ENCODE measurements at regions not wholly inside any gene's neighbourhood (a gene's known extent, or its start where the extent isn't known, plus 50 kb on each side); places are given as distances from the start of the nearest gene placed in this dataset.

DNA sequence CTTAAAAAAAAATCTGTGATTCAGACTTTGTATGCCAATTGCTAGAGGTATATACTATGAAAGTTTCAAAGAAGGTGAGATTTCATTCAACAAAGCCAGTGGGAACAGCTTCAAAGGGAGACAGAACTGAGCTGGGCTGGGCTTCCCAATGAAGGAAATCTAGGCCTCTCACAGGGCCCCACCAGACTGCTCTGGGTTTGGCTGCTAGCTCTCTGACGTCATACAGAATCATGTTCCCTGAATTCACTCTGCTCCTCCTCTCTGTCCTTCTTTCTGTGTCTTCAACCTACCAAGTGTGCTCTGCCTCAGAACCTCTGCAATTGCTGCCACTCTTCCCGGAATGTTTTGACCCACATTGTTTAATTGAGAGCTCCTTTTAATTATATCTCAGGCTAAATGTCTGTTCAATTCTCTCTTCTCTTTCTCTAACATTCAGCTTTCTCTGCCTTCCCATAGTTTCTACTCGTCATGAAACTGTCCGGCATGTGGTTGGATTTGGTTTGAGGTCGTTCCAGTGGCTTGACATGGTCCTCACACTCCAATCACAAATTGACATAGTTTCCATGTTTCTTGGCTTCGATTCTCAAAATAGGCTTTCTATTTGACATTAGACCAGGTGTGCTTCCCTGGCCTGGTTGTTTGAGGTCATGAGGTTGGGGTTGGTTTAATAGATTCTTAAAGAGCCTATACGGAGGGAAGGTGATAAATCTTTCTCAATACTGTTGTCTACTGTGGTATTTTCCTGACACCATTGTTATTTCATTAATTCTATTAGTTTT lies 282.1 kb upstream of the EMCN start:
- DNase-seq = no peak

DNA sequence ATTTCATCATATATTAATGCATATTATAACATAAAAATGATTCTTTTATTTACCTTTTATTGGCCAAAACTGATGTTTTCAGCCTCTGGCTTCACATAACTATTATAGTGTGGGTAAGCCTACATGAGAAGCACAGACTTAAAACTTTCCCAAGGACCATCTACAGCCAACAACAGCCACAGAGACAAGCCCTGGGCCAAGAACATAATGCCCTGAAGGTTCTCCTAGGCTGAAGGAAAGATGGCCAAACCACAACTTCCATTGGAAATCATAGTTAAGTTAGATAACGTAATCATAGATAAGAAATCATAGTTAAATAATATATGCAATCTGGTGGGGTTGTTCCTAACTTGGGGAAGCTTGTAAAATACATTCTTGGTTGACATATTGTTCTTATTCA lies 280.0 kb upstream of the EMCN start:
- no peak for DNase-seq

DNA sequence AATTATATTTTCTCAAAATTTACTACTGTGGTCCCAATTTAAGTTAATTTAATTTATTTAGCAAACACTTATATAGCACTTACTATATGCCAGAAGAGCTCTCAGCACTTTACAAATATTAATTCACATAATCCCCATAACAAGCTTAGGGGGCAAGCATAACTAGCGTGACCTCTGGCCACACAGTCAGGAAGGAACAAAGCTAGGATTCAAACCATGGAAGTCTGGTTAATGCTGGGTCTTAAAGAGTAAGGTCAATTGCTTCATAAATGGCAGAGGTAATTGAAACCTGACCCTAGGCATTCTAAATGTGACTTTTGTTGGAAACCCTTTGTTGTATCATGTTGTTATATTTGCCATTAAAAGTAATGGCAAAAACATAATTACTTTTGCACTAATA lies 279.5 kb upstream of the EMCN start:
- DNase-seq = no peak

DNA sequence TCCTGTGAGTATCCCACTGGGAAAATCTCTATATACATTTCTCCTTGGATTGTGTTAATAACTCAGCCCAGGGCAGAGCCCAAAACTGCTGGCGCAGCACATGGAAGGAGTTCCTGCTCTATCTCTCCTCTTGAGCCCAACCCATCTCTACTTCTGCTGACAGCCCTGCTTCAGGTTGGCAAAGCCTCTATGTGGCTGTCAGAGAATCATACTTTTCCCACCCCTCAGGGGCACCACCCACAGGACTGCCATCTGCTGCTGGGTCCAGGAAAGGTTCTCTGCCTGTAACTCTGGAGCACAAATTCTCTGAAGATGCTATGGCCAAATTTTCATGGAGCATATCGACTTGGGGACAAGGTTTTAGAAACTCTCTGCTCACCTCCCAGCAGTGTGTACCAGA lies 278.5 kb upstream of the EMCN start:
- no peak for DNase-seq

DNA sequence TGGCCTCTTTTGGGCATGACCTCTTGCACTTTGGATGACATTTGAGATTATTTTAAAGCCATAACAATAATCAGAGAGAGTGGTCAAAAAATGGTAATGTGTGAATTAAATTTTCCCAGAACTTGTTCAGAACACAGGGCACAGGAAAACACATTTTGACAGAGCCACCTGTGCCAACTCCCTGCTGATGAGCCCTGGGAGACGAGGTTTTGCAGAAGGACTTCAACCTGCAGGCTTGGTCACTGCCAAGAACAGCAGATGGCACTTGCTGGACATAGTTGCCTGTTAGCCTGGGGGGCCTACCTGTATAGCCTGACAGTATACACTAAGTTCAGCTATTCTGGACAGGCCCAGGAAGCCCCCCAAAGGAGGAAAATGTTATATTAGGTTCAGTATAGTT lies 277.8 kb upstream of the EMCN start:
- no peak for DNase-seq

DNA sequence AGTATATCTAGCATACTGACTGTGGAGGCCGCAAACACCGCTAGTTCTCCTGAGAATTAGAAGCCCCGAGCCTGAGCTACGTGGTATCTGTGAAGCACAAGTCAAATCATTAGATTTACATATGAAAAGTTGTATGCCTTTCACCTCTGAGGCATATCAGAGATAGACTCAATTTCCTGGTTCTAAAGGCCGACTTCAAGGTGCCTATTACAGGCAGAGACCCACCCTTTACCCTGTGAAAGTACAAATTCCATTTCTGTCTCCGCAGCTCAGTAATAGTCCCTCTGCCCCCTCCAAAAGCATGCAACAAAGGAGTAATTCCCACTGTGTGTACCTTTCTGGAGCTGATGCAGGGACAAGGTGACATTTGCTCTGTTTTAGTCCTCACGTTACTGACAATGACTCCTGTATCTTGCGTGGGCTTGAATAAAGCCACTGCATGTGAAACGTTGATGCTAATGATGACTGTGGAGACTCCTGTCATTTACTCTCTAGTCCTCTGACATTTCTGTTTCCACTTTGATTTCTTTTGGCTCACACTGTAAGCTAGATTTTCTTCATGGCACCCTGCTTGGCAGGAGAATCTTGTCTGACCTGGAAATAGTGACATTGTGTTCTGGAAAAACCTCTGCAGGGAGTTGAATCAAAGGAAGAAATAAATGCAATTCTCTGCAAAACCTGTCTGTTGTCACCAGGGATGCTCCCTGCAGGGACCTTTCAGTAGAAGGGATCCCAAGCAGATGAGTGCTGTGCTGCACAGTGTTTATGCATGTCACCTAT lies 273.2 kb upstream of the EMCN start:
- no peak for DNase-seq

DNA sequence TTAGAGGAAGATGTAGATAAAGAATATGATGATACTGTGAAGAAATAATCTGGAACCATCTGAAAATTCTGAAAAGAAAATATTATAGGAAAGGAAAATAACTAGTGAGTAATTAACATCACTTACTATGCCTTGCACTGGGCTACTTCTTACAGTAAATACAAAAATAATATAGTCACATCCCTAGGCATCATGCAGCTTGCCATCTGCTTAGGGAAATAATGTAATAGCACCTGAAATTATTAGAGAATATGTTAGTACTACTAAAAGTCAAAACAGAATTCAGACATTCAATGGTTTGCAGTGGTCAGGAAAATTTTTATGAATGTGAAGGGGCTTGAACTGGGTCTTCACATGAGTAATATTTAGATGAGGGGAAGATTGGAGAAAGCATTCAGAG lies 272.2 kb upstream of the EMCN start:
- no peak for DNase-seq

DNA sequence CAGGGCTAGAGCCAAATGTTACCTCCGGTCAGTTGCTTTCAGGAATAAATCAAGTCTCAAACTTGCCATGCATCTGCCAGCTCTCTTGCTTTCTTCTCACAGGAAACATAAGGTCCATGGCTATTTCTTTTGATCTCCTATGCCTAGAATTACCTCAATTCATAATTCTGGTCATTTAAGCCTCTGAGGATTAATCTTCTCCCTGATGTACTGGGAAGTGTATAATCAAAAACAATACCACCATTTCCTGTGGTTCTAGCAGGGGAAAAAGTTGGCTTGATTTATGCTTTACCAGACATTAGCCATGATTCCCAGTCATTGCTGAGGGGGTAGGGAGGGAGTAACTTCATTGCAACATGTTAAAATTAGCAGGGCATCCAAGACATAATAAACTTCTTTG lies 268.7 kb upstream of the EMCN start:
- DNase-seq = no peak

DNA sequence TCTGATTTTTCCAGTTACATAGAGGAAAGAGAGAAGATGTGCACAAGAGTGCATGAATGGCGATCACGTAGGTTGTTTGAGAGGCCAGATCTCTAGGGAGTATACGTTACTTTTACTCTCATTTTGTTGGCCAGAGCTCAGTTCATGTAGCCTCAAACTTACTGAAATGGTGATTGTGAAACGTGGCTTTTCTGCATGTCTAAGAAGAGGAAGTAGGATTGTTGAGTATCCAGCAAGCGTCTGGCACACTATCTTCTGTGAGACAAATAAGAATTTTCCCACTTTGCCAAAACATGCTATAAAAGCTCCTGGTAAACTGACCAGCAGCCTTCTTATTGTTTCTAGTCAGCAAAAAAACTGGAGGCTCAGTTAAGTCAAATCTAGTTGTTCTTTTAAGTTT lies 264.5 kb upstream of the EMCN start:
- peak; percentile 24 for DNase-seq

DNA sequence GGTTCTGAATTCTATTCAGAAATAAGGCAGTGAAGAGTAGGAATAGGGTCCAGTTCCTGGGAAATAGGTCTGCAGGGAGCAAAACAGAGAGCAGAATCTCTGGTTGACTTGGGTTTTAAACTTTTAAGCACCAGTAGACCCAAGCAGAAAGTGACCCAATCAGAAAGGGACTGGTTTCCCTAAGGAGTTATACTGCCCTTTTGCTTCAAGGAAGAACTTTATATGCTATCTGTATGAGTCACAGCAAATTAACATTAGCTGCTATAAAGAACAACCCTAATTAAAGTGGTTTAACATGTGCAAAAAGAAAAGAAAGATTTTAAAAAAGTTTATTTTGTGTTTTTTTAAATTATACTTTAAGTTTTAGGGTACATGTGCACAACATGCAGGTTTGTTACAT lies 263.6 kb upstream of the EMCN start:
- no peak for DNase-seq

DNA sequence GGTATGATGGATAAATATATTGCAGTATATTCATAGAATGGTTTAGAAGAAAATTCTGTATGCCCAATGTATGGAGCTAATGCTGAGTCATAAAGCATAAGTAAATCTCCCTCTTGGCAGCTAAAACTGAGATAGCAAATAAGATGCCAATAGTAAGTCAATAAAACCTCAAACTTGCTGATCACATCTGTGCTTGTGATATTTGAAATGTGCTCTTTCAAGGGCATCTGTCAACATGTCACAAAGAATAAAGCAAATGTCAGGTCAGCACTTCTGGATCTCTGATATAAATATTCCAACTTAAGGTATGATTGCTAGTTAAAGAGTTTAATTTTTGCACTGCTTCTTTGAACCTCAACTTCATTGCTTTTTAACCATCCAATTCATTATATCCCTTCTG lies 262.3 kb upstream of the EMCN start:
- no peak for DNase-seq

DNA sequence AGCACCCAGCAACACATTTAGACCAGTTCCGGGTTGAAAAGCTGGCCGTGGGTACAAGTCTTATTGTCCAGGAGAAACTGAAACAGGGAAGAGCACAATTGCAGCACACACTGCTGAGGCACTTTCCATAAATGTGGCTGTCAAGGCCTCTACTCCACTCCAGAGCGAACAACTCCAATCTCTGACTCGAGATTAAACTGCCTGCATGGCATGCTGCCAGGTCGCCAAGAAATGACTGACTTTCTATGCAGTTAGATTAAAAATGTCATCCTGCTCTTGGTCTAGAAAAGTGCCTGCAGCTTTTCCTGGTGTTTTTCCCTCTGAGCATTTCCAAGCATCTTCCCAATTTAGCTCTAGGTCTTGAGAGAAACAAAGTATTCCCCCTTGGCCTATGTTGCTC lies 260.6 kb upstream of the EMCN start:
- no peak for DNase-seq

DNA sequence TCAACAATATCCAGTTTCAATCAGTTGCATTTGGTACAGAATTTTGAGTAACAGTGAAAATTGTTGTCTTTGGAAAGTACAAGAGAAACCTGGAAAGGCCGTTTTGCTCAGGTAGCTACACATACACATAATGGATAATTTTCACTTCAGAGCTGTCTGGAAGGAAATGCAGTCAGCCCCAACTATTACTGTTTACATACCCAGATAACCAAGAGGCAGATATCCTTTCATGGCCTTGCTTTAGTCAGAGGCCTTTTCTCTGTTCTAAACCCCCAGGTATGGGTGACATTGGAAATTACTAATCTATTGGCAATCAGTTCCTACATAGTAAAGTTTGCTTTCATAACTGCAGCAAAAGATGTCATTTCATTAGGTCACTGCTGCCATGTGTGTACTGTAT lies 244.9 kb upstream of the EMCN start:
- no peak for DNase-seq

DNA sequence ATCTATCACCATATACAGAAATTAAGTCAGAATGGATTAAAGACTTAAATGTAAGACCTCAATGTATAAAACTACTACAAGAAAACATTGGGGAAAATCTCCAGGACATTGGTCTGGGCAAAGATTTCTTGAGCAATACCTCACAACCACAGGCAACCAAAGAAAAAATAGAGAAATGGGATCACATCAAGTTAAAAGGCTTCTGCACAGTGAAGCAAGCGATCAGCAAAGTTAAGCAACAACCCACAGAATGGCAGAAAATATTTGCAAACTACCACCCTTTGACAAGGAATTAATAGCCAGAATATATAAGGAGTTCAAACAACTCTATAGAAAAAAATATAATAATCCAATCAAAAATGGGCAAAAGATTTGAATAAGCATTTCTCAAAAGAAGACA lies 236.9 kb upstream of the EMCN start:
- peak; percentile 6 for DNase-seq

DNA sequence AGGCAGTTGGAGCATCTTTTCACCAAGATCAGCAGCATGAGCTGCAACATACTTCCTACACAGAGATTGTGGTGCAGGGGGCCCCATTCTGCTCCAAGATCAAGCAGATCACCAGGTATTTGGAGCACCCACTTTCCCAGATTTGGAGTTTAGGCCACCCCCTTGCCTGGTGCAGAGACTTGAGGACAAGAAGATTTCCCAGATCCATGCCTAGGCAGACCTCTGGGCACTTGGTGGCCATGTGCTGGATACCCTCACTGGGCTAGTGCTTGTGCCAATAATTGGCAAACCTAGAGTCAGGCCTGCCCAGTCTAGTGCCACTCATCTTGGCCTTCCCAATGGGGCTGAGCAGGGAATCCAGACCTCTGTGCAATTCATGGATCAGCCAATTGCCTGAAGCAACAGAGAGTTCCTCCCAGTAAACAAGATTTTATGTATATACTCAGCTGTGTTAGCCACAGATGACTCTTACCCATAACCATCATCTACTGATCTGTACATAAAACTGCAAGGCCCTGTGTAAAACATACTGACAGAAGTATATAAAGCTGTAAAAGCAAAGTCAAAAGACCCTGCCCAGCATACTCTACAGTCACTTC lies 228.4 kb upstream of the EMCN start:
- no peak for DNase-seq

DNA sequence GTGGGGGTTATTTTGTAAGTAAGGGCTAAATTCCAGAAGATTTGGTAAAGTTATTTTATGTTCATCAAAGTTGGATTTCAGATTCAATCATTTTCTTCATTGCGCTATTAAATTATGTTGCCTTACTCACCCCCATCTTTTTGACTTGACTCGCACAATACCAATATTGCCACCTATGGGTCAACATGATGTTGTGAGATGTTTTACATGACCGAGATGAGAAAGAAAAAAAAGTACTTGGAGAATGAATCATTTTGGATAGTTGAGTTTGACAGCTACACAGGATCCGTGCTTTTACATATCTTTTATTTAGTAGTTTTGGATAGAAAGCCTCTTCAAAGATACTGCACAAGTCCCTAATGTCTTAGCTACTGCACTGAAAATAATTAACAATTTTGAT lies 224.2 kb upstream of the EMCN start:
- peak; percentile 2 for DNase-seq

DNA sequence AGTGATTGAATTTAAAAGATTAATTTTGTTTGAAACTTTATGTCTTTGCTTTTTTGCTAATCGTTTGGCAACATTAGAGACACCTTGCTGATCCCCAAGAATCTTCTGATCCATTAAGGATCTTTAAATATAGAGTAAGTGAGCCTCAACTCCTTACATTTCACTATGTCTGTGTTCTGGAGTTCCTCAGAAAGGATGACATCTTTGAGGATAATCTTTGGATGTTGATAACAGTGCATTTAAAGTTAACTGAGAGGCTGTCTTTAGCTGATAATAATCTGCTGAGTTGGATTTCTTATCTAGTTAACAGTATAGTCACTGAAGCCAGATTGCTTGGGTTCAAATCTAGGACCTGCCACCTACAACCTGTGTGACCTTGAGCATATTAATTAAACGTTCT lies 221.6 kb upstream of the EMCN start:
- DNase-seq = no peak

DNA sequence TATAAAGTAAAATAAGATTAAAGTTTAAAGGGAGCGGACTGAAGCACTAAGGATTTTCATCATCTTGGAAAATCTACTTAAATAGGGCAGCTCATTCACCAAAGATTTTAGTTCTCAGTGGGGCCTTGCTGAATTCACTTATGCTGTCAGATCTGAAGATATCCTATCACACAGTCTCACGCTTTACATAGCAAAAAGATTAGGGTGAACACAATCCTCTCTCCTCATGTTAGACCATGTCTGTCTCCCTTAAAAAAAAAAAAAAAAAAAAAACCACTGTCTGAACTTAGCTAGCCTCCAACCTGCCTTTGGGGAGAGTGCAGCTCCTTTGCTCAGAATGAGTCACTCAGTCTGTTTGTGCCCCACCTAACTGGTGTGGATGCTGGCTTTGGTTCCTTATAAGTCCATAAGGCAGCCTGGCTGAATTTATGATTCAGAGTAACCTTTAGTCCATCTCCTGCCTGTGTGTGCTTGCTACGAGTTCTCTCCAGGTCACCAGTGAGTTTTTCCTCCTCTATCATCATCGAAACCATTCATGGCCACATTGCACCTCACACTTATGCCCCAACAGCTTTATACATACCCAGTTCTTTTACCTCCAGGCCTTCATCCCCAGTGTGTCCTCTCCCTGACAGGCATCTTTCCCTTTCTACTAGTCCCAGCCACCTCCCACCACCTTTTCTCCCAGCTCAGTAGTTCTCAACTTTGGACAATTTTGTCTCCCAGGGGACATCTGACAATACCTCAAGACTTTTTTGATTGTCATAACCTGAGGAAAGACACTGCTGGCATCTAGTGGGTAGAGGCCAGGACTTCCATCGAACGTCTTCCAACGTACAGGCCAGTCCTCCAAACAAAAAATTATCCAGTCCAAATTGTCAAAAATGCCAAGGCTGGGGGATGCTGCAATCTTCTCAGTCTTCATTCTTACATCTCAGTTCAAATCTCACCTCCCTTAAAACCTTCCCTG lies 220.7 kb upstream of the EMCN start:
- DNase-seq = no peak

DNA sequence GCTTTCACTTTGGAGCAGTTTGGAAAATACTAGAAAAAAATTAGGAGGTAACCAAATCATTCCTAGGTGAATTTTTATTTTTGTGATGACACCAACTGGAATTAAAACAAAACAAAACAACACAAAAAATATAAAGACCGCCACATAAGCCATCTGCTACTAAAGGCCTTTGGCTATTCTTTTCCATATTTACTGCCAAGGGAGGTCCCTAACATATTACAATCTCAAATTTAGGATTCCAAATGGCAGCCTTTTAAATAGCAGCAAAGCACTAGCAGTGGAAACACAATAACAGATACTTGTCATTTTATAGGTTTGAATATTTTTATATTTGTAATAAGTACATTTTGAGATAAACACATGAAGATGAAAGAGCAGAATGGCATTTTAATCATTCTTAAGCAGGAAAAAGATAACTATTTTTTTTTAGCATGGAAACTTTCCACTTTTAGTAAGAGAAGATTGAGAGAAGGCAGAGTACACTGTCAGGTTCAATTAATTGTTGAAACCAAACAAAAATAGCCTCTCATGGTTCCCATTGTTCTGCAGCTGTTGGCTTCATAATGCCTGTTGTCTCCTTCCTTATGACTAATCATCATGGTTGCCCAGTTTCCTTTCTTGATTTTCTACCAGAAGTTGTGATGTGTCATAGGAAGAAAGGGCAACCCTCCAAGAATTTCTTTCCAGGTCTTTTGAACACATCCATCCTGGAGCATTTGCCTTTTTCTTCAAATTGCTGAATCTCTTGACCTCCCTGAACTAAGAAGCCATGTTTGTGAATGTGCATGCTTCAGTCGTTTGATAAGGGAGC lies 219.0 kb upstream of the EMCN start:
- DNase-seq = no peak

DNA sequence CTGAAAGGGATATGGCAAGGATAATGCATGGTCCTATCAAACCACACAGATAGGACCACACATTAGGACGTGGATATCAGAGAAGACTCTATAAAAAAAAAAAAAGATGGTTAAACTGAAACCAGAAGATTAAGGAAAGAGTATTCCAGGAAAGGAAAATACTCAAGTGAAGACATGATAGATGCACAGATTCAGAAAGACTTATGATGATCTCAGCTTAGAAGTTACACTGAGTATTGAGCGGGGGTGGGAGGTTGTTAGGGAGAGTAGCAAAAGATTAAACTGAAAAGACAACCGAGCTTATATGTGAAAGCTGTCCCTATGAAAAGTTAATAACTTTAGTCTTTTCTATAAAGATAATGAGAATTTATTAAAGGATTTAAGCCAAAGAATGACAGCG lies 211.0 kb upstream of the EMCN start:
- no peak for DNase-seq

DNA sequence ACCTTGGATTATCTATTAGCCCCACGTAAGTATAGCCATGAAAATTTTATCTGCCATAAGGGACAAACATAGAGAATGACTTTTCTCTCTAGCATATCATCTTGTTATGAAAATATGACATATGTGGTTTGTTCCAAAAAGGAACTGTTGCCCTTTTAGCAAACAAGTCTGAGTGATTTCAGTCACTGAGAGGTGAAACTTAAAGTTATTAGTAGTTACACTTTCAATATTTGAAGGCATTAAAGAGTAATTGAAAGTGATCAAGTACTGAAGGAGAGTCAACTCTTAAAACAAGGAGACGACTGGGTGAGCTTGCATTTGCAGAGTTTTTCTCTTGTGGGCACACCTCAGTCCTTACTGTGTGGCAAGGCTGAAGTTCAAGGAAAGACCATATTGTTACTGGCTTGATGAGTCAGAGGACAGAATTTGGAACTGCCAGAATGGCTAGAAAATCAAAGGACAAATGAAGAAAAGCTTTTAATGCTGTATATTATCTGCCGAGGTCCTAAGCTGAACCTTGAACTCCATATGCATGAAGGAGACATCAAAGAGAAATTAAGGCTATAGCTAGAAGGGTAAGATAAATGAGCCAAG lies 205.1 kb upstream of the EMCN start:
- DNase-seq = no peak

DNA sequence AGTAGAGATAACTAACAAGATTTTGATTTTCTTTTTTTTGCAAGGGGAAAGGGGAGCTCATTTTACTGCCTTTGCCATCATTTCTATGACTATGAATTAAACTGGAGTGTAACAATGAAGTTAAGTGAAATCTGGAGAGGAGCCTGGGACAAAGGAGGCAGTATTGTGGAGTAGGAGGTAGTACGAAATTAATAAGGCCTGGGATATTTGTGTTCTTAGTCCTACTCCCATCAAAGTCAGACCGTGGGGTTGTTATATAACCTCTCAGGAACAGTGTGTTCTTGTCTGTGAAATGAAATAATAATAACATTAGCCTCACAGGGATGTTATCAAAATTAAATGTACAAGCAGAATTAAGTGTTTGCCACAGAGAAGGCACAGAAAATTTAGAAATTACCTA lies 204.3 kb upstream of the EMCN start:
- no peak for DNase-seq

Measured in inflammatory macrophage treated with lipopolysaccharide for 4 hours (primary cell).